ENCODE measurements at regions not wholly inside any gene's neighbourhood (a gene's known extent, or its start where the extent isn't known, plus 50 kb on each side); places are given as distances from the start of the nearest gene placed in this dataset.
"Not testable (repeated sequence)": the region's sequence is repeated elsewhere in the genome, so short reads cannot be mapped to it uniquely, and the experiment has no call there.

DNA sequence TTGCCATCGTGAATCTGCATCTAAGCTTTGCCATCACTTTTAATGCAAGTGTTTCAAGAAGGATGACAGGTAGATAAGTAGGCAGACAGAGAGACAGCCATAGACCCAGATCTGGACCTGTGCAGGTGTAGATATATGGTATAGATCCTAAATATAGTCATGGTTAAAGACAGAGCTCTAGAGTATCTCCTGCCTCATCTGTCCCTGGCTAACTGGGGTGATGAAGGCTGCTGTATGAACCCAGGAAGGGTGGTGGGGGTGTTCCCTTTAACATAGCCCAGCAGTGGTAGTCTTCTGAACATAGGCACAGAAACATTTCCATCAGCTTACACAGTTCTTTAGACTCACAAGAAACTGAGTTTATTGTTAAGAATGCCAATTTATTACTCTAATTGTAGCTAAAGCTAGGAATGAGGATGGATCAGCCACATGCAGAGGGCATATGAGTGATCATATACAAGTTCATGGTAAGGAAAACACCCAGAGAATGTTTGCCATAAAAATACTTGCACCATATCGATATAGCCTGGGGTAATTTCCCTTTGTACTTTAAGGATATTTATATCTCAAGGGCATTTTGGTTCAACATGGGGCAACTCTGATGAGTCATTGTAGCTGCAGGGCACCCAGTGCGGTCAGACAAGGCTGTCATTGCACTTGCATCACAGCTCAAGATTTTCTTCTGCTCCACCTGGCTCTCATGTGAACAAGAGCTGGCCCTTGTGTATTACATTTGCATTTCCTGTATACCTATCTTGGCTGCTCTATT lies 587.2 kb downstream of the EPM2A start:
- peak in 1 of 2 donors; percentile 3 for DNase-seq (ENCODE audit: low read depth in 2 of 2)

DNA sequence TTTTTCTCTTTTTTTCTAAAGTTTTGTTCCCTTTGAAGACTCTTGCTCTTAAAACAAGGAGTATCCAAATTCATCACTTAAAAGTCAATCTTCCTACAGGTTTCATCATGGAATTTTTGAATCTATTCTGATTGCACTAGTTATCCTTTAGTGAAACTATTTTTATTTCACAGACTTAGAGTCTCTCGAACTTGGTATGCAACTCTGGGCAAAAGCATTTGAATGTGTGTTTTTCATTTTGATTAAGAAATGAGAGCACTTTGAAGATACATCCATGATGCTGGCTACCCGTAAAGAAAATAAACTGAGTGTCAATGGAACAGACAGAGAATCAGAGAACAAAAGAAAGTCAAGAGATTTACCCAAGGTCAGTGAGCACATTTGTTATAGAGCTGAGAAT lies 586.5 kb downstream of the EPM2A start:
- DNase-seq (ENCODE audit: low read depth in 2 of 2), result no peak

DNA sequence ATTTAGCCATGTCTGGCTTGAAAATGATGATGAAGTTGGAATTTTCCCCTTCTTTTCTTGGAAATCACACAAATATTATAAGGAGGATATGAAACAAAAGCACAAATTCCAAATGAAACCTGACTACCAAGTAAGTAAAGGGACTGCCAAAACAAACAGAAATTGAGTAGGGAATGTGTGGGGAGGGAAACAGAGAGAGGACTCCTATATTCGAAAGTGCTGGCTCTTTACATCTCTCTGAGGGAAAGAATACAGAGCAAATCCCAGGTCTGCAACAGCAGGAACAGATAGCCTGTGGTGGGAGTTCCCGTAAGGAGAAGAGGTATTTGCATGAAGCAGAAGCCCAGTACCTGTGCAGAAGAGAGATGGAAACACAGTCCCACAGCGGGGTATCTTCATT lies 583.7 kb downstream of the EPM2A start:
- DNase-seq (ENCODE audit: low read depth in 2 of 2), result no peak

DNA sequence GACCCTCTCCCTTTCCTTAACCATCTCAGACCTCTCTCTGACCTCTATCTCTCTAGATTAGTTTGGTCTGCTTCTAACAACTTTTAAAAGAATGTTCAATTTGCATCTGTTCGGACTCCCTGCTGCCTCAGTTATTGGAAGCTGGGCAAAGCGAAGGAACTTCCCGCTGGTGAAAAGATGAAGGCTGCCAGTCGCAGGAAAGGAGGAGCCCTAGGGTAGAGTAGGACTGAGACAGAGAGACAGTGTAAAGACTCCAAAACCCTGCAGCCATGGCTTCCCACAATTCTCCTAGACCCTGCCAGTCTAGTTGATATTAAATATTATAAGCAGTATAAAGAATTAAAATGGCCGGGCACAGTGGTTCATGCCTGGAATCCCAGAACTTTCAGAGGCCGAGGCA lies 581.8 kb downstream of the EPM2A start:
- DNase-seq (ENCODE audit: low read depth in 2 of 2), result no peak

DNA sequence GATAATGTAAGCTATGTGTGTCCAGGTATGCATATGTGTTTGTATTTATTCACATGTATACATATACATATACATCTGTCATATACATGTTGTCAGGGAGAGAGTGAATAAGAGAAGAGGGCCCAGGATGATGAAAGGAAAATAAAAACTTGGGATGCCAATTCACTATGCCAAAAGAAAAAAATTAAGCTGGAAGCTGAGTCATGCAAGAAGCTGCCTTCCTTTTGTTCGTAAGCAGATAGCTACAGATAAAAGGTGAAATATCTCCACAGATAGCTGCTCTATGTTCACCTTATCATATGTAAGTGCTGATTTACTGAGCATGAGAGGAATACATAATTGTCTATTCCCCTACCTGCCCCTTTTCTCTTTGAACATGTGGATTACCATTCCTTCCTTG lies 579.9 kb downstream of the EPM2A start:
- peak in 1 of 2 donors; percentile 11 for DNase-seq (ENCODE audit: low read depth in 2 of 2)

DNA sequence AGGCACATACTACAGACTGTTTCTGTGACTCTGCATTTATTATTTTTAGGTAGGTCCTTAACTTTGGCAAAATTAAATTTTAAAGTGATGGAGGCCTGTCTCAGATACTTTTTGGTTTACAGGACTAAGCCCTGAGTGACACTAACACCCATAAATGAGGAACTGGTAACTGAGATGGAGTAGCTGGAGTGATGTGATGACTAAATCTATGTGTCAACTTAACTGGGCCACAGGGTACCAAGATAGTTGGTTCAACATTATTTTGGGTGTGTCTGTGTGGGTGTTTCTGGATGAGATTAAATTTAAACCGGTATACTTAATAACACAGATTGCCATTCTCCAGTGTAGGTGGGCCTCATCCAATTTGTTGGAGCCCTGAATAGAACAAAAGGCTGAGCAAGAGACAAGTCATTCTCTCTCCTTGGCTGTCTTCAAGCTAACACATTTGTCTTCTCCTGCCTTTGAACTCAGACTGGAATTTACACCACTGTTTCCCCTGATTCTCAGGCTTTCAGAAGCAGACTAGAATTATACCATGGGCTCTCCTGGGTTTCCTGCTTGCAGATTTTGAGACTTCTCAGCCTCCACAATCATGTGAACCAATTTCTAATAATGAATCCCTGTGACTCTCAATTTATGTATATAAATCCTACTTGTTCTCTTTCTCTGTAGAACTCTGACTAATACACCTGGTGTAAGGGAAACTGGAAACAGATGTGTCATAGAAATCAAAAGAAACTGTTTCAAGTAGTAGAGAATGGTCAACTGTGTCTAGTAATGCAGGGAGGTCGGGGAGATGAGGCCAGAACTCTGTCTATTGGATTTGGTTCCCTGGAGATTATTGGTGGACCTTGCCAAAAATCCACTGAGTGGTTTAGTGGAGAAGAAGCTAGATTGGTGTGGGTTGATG lies 579.2 kb downstream of the EPM2A start:
- no peak for DNase-seq (ENCODE audit: low read depth in 2 of 2)

DNA sequence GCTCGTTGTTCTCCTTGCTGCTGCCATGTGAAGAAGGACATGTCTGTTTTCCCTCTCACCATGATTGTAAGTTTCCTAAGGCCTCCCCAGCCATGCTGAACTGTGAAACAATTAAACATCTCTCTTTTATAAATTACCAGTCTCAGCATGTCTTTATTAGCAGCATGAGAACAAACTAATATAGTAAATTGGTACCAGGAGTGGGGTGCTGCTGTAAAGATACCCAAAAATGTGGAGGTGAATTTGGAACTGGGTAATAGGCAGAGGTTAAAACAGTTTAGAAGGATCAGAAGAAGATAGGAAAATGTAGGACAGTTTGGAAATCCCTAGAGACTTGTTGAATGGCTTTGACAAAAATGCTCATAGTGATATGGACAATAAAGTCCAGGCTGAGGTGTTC lies 576.7 kb downstream of the EPM2A start:
- DNase-seq (ENCODE audit: low read depth in 2 of 2), result not testable (repeated sequence)

DNA sequence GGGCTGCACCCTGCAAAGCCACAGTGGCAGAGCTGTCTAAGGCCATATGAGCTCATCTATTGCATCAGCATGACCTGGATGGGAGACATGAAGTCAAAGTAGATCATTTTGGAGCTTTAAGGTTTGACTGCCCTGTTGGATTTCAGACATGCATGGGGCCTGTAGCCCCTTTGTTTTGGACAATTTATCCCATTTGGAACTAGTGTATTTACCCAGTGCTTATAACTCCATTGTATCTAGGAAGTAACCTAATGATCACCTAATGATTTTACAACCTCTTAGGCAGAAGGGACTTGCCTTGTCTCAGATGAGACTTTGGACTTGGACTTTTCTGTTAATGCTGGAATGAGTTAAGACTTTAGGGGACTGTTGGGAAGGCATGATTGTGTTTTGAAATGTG lies 575.4 kb downstream of the EPM2A start:
- DNase-seq (ENCODE audit: low read depth in 2 of 2), result no peak

DNA sequence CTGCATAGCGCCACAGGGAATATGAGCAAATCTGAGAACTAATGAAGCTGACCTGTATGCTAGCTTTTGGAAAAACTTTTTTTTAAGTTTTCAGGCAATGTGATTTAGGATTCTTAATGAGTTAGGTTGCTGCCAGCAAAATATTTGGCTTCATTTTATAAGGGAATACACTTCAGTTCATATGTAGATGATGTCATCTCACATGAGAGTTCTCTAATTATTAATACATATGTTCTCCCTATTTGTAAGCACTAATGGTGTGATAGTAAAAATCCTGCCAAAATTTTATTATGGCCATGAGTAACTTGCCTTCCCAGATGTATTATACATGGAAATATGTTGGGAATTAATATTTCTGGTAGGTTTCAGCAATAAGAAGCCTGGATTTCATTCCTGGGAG lies 573.8 kb downstream of the EPM2A start:
- no peak for DNase-seq (ENCODE audit: low read depth in 2 of 2)

DNA sequence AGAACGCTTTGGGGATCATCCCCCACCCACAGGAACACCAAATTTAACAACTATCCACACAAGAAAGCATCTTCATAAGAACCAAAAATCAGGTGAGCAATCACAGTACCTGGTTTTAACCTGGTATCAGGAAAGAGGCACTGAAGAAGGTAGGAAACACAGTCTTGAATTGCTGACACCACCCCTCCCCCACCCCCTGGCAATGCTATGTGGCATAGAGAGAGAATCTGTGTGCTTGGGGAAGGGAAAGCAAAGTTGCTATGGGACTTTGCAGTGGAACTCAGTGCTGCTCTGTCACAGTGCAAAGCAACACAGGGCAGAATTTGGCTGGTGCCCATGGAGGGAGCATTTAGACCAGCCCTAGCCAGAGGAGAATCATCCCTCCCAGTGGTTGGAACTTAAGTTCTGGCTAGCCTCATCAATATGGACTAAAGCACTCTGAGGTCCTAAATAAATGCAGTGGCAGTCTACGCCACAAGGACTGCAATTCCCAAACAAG lies 565.5 kb downstream of the EPM2A start:
- DNase-seq (ENCODE audit: low read depth in 2 of 2), result no peak

DNA sequence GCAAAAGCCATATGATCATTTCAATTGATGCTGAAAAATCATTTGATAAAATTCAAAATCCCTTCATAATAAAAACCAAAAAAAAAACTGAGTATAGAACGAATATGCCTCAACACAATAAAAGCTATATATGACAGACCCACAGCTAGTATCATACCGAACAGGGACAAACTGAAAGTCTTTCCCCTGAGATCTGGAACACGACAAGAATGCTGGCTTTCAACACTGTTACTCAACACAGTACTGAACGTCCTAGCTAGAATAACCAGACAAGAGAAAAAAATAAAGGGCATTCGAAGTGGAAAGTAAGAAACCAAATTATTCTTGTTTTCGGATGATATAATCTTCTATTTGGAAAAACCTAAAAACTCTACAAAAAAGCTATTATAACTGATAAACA lies 559.9 kb downstream of the EPM2A start:
- DNase-seq (ENCODE audit: low read depth in 2 of 2), result no peak

DNA sequence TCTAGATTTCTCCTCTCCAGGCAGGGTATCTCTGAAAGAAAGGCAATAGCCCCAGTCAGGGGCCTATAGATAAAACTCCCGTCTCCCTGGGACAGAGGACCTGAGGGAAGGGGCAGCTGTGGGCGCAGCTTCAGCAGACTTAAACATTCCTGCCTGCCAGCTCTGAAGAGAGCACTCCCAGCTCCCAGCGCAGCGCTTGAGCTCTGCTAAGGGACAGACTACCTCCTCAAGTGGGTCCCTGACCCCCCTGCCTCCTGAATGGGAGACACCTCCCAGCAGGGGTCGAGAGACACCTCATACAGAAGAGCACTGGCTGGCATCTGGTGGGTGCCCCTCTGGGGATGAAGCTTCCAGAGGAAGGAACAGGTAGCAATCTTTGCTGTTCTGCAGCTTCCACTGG lies 556.9 kb downstream of the EPM2A start:
- no peak for DNase-seq (ENCODE audit: low read depth in 2 of 2)

DNA sequence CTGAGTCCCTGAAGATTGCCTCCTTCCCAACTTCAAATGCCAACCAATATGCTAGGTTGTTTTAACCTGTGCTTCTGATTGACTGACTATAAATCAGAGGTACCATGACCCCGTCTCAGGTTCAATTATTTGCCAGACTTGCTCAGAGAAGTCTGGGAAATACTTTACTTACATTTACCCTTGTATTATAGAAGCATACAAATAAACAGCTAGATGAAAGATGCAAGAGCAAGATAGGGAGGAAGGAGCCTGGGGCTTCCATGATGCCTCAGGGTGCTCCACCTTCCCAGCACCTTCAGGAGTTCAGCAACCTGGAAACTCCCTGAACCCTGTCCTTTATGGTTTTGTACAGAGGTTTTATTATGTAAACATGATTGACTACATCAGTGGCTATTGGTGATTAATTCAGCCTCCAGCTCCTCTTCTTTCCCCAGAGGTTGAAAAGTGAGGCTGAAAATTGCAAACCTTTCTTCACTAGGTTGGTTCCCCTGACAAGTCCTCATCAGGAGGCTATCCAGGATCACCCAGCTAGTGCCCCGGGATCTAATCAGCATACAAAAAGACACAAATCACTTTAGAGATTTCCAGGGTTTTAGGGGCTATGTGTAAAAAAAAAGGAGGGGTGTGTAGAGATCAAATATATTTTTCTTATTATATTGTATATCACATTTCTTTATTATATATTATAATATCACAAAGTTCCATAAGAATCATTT lies 547.7 kb downstream of the EPM2A start:
- no peak for DNase-seq (ENCODE audit: low read depth in 2 of 2)

DNA sequence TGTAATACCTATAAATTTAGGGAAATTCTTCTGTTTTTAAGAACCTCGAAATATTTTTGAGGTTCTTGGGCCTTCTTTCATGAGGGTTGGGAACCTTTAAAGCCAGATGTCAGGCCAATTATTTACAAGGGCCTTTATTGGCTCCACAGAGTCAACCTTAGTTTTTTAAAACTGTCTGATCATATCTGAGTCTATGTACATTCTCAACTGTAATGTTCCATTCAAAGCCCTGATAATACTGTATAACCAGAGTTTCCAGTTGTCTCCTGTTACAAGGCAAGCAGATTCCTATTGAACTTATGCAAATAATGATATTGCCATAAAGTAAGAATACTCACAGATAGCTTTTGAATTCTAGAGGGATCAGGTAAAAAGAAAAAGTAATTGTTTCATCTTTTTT lies 545.5 kb downstream of the EPM2A start:
- no peak for DNase-seq (ENCODE audit: low read depth in 2 of 2)

DNA sequence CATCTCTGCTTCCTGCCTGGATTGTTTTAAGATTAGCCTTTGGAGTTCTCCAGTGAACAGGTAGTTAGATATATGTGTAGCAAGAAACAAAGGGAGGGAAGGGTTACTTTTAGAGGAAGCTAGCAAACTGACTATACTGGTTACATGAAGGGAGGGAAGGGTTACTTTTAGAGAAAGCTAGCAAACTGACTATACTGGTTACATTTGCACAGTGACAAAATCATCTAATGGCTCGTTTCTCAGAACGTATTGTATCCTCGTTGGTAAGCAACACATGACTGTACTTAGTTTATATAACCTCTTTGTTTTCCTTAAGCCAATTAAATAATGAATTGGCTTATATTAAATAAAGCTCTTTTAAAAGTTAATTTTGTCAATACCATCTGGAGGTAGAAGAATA lies 540.9 kb downstream of the EPM2A start:
- DNase-seq (ENCODE audit: low read depth in 2 of 2), result no peak

DNA sequence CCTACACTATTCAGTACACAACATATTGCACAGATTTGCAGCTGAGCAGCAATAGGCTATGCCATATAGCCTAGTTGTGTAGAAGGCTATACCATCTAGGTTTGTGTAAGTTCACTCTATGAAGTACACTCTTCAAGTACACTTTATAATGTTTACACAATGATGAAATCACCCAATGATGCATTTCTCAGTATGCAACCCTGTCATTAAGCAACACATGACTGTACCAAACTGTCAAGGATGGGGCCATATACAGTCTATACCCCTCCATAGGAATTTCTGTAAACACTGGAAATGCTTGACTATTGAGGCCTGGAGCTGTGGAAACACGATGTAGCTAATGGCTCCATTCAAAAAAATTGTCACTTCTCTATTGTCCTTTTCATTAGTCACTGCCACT lies 535.4 kb downstream of the EPM2A start:
- DNase-seq (ENCODE audit: low read depth in 2 of 2), result no peak

DNA sequence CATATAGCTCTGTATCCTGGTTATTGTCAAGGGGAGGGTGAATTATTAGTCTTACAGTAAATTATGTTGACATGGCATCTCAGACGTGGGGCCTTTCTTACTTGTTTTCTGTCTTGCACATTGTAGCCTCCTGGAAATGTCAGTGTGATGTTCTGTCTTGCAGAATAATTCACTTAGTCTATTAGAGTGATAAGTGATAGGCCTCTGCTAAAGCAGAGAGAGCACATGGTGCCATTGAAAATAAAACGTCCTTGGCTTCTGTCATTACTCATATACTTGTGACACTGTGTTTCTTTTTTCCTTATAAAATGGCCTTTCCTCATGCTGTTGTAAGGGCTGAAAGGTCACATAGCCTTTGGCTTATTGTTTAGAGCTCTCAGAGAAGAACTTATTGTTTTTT lies 531.0 kb downstream of the EPM2A start:
- DNase-seq (ENCODE audit: low read depth in 2 of 2), result no peak

DNA sequence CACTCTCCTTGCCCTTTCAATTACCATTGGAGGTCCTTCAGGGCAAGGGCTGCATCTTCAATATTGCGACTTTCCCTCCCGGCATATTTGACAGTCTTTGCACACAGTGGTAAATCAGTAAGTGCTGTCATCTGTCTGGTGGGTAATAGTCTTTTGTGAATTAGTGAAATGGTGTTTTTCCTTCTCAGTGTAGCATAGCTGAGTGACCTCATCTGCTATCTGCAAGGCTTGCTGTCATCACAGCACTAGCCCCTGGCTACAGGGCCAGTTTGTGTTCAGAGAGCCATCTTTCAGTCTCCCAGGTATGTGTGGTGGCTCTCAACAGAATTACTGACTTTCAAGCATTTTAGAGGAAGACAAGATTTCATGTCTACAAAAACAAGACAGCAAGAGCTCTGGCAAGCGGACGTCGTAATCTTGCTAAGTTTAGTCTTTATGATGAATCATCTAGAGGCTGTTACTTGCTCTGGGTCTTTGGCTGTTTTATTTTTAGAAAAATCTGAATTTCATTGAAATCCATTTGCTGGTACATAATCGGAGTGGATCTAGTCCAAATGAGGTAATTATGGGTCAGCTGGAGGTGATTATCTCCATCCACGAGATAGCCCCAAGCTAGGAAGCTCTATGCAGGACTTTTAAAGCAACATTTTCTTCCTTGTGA lies 528.9 kb downstream of the EPM2A start:
- no peak for DNase-seq (ENCODE audit: low read depth in 2 of 2)

DNA sequence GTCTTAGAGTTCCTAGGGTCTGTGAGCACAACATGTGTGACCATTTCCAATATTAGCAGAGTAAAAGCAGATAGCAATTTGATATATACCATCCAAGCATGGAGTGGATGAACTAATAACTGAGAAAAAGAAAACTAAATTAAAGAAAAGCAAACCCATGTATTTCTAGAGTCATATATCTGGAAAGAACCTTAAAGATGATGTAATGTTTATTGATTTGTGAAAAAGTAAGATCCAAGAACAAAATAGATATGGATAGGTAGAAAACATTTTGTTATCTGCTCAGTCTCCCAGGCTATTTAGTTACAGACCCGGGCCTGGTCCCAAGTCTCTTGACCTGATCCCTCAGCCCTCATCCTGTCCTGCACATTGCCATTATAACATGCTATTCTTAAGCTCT lies 526.8 kb downstream of the EPM2A start:
- DNase-seq (ENCODE audit: low read depth in 2 of 2), result no peak

DNA sequence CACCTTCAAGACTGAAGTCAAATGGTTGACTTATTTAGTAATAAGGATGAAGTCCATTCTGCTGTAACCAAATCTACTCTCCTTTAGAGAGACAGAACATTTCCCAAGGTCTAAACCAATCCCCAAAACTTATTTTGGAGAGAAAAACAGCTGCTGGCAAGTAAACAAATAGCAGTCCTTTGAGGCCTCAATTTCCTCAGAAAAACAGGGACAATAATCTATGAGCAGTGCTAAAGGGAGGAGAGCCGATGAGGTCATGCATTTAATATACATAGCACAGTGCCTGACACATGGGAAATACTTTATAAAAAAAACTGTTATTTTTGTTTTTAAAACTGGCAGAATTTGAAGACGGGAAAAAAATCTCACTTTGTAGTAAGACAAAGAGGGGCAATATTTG lies 526.0 kb downstream of the EPM2A start:
- DNase-seq (ENCODE audit: low read depth in 2 of 2), result no peak

DNA sequence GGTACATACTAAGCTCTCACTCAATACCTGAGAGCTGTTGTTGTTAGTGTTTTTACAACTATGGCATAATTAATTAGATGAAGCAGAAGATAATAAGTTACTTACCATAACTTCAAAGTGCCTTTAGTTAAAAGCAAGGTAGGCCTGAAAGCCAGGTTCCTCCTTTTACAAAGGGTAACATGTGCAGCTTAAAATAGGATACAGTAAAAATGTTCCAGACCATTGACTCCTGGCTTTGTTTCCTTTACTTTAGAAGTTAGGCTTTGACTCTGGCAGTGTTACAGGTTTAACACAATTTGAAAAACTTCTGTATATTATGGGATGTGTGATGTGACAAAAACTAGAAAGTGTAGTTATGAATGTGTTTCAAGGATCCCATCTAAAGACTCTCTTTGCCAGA lies 522.5 kb downstream of the EPM2A start:
- DNase-seq (ENCODE audit: low read depth in 2 of 2), result no peak

DNA sequence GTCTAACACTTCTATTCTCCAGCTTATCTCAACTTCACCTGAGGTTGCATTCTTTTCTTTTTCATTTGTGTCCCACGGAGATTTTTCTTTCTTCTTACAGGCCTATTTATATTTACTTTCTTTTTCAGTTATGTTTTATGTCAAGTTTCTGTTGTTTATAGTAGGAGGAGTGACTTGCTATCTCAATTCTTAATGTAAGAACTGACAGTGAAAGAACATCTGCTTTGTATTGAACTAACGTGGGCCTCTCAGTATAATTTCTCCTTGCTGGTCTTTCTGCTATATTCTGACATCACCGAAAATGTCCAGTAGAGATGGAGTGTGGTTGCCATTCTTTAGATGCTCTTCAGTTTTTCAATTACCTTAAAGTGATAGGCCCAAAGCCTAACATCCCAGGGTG lies 521.7 kb downstream of the EPM2A start:
- no peak for DNase-seq (ENCODE audit: low read depth in 2 of 2)
